Hematopoietic multipotent progenitor cell (in vitro differentiated cells): ENCODE measurements at regions not wholly inside any gene's neighbourhood (a gene's known extent, or its start where the extent isn't known, plus 50 kb on each side); places are given as distances from the start of the nearest gene placed in this dataset.

Source experiments
- DNase-seq, 3 donors: peaks; one replicate each; pipeline ENCODE4 v3.0.0-alpha.2; 2011 to 2015; ENCODE audit warnings: low read depth in 2 of 3, low spot score in 2 of 3

- no peak for DNase-seq
Observed at GRCh38 chr2:19664646-19665045, 237.1 kb downstream of the TTC32 start.

- no peak for DNase-seq
Observed at GRCh38 chr2:19659024-19659792, 242.6 kb downstream of the TTC32 start.

GRCh38 chr2:19656011-19656410 lies 245.8 kb downstream of the TTC32 start:
- DNase-seq, result no peak

- no peak for DNase-seq
Observed at GRCh38 chr2:19654310-19655090, 247.3 kb downstream of the TTC32 start.

GRCh38 chr2:19653509-19653908 lies 248.3 kb downstream of the TTC32 start:
- no peak for DNase-seq

GRCh38 chr2:19652811-19653210 lies 249.0 kb downstream of the TTC32 start:
- DNase-seq, result no peak

DNA sequence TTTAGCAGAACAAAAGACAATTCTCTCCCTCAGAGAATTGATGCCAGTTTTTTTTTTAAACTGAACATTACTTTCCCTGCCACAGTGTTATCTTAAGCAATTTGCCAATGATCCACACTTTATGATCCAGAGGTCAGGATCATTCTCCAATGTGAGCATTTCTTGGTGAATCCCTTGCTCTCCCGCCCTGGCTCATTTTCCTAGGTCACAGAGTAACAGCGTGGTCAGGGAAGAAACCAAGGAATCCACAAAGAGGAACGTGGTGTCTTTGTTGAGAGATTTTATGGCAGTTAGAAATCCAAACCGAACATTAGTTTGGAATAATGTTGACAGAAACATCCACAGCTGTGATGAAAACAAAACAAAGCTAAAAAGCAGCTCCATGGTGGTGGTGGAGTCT lies 250.3 kb downstream of the TTC32 start:
- DNase-seq, result no peak

GRCh38 chr2:19649785-19650380 lies 251.9 kb downstream of the TTC32 start:
- DNase-seq, result no peak

DNA sequence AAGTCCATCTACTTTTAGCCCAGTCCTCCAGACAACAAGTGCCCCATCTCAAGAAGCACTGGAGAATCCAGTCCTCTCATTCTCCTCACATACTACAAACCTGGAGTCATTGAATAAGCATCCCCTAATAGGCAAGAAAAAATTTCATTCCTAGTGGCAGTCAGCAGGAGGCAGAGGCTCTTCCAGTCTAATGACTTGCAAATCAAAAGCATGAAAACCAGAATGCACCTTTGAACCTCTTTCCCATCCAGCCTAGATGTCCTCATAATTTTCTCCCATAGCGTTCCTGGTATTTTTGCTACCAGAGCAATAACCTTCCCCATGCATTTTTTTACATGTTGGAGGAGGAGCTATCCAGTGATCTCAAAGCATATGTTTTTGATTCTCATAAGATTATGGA lies 252.6 kb downstream of the TTC32 start:
- no peak for DNase-seq

- DNase-seq, result no peak
Observed at GRCh38 chr2:19648583-19648982, 253.2 kb downstream of the TTC32 start.

DNA sequence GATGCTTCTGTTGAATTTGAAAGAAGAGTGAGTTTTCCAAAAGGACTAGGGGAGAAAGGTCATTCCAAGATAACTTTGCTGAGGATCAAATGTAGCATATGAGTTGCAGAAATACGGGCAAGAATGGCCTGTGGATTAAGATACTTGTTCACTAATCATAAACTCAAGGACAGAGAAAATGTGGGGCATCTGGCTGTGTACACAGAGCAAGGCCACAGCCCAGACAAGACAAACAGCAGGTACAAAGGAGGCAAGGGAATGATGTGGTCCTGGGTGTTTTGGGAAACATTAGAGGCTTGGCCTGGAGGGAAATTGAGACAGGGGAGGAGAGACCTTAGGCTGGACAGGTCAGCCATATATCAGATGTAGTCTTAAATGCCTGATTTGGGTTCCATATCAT lies 254.8 kb downstream of the TTC32 start:
- DNase-seq, result no peak

- DNase-seq, result no peak
Observed at GRCh38 chr2:19644763-19645162, 257.0 kb downstream of the TTC32 start.

GRCh38 chr2:19643117-19643518 lies 258.7 kb downstream of the TTC32 start:
- DNase-seq, result no peak

DNA sequence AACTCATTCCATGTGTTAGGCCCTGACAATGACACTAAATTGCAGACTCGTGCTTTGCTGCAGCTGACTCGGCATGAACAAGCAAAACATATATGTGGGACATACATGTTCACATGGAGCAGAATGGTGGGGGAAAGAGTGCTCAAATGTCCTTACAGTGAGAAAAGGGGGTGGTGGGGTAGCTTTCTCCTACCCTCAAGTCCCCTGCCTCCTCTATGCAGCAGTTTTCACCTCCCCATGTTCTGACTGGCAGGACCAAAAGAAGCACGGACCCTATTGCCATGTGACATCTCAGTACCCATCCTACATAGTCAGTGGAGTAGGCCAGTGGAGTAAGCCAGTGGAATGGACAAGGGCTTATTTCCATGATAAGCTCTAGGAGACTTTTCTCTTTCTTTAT lies 259.3 kb downstream of the TTC32 start:
- DNase-seq, result no peak

DNA sequence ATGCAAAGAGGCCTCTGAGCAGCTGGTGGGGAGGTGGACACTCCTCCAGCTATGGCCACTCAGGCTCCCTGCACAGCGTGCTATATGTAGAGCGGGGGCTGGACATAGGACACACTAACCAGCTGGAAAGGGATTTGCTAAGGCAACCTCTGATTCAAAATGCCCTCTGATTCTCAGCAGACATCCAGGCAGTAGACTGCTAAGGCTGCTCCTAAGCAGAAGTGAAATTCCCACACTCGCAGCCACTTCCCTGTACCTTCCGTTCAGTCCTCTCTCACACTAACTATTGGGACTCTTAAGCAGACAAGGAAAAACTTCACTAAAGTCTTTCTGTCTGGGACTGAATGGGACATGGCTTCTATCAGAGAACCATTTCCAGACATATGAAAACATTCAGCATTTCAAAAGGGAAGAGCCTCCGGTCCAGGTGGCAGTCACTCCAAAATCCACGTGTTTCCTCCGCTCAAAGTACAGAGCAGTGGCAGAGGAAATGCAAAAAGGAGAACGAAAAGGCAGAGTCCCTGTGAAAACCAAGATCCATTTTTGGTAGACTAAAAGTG lies 265.8 kb downstream of the TTC32 start:
- no peak for DNase-seq

- DNase-seq, result no peak
Observed at GRCh38 chr2:19632403-19632991, 269.3 kb downstream of the TTC32 start.

GRCh38 chr2:19631871-19632270 lies 269.9 kb downstream of the TTC32 start:
- no peak for DNase-seq

GRCh38 chr2:19630921-19631320 lies 270.9 kb downstream of the TTC32 start:
- no peak for DNase-seq

- DNase-seq, result no peak
Observed at GRCh38 chr2:19627359-19627758, 268.9 kb upstream of the OSR1 start.

DNA sequence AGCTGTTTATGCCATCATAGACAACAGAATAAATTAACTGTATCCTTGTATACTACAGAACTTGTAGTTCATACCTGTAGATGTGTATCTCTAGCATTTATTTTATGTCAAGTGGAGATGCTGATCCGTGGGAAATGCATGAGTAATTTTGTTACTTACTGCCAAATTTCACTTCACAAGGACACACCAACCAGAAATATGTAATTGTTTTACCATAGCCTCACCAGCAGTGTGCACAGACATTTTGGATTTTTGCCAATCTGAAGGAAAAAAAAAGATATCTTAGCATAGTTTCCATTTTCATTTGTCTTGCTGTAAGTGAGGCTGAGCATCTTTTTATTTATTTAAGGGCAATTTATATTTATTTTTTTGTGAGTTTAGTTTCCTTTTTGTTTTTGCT lies 265.1 kb upstream of the OSR1 start:
- no peak for DNase-seq

- DNase-seq, result no peak
Observed at GRCh38 chr2:19617257-19617848, 258.9 kb upstream of the OSR1 start.
